Upper lobe of left lung (tissue), 4 donors: ENCODE measurements at regions not wholly inside any gene's neighbourhood (a gene's known extent, or its start where the extent isn't known, plus 50 kb on each side); places are given as distances from the start of the nearest gene placed in this dataset.

ENCODE experiments used
- POLR2AphosphoS5 ChIP-seq, 2 donors: sonication (generic); formaldehyde crosslinking; IDR thresholded peaks; one replicate each; pipeline ENCODE4 v1.5.1; 2017; ENCODE audit warnings: antibody characterized with exemption in 2 of 2
- TF ChIP-seq, protein P1 (sequence below), 6 experiments: fragments of 450-650 bp in 4 of 6; fragments of 200-600 bp in 2 of 6; sonication (generic) in 2 of 6; IDR thresholded peaks; one replicate each; pipeline ENCODE4 v1.5.1; 2016 to 2019; ENCODE audit warnings: antibody characterized with exemption in 6 of 6

DNA sequence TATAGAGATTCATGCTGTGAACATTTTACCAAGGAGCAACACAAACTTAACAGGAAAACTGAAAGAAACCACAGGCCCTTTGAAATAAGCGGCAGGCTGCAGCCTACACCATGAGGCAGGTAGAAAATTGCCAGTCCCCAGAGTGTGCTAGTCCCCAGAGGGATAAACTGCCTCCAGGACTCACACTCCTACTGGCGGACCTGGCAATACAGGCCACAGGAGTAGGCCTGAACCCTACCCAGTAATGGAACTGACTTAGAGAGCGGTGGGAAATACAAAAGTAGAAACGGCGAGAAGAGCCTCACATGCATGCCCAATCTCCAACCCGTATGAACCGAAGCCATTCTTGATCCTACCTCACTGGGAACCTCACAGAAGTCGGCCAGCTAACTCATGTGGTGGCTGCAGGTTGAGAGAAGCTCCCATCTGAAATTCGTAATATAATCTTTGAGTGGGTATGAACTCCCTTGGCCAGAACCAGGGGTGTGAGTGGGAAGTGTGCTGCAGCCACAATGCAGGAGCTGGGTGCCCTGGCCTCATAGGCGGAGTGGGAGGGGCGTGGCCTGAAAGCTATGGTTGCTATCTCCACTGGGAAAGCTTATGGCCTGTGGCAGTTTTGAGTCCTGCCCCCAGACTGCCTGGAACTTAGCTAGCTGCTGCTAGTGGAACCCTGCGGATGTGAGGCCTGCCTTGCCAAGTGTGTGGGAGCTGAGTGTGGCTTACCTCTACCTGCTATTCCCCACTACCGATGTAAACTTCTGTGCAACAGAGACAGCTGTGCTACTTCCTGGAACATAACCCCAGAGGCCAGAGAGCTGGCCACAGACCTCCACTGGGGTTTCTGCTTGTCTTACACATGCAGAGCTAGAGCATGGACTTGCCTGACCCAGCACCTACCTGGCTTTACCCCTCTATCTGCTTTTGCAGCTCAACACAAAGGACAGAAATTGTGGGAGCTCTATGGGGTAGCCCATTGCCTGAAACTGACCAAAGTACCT is 146.5 kb upstream of the COL21A1 start:
- TF ChIP-seq POLR2AphosphoS5 (IDR thresholded peaks at IDR 0.05): no peak
- TF ChIP-seq, protein P1, sequence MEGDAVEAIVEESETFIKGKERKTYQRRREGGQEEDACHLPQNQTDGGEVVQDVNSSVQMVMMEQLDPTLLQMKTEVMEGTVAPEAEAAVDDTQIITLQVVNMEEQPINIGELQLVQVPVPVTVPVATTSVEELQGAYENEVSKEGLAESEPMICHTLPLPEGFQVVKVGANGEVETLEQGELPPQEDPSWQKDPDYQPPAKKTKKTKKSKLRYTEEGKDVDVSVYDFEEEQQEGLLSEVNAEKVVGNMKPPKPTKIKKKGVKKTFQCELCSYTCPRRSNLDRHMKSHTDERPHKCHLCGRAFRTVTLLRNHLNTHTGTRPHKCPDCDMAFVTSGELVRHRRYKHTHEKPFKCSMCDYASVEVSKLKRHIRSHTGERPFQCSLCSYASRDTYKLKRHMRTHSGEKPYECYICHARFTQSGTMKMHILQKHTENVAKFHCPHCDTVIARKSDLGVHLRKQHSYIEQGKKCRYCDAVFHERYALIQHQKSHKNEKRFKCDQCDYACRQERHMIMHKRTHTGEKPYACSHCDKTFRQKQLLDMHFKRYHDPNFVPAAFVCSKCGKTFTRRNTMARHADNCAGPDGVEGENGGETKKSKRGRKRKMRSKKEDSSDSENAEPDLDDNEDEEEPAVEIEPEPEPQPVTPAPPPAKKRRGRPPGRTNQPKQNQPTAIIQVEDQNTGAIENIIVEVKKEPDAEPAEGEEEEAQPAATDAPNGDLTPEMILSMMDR (IDR thresholded peaks at IDR 0.05): no peak
